H1 (cell line): ENCODE measurements at regions not wholly inside any gene's neighbourhood (a gene's known extent, or its start where the extent isn't known, plus 50 kb on each side); places are given as distances from the start of the nearest gene placed in this dataset.

ENCODE experiments used
- CTCF ChIA-PET: fragments of 300-600 bp; sonication (Branson Sonifier 250); formaldehyde crosslinking; loops from one replicate; lab custom pipeline; 2021; ENCODE audit not compliant: partially characterized antibody; lab: Charles Lee
- POLR2A ChIA-PET: fragments of 300-600 bp; sonication (Branson Sonifier 250); formaldehyde crosslinking; loops from one replicate; lab custom pipeline; 2021; ENCODE audit warnings: inconsistent platforms; ENCODE audit not compliant: partially characterized antibody; lab: Charles Lee
- DNase-seq, 2 experiments: peaks; one replicate each; pipeline versions ENCODE4 v3.0.0 to v3.0.0-alpha.2; 2010 to 2022; ENCODE audit warnings: low spot score in 2 of 2, low read depth in 1 of 2, mixed read lengths in 1 of 2
- FAIRE-seq: peaks from 2 replicates; lab custom pipeline; 2011; peaks lifted over from hg19 to GRCh38; lab: Jason Lieb, UNC
- H2AFZ ChIP-seq: 2 replicates; pipeline ENCODE4 v1.8.1; 2012; ENCODE audit warnings: low read length, inconsistent platforms
- H2AK5ac ChIP-seq: 2 replicates; pipeline ENCODE4 v1.6.1; 2013; ENCODE audit warnings: low read depth, low read length
- H2BK120ac ChIP-seq: replicated peaks from 2 replicates; pipeline ENCODE3; 2013; ENCODE audit warnings: low read depth, low read length, inconsistent platforms
- H2BK12ac ChIP-seq: 2 replicates; pipeline ENCODE4 v1.6.1; 2013; ENCODE audit warnings: low read depth, low read length
- H2BK15ac ChIP-seq: 2 replicates; pipeline ENCODE4 v1.6.1; 2013; ENCODE audit warnings: low read length
- H2BK20ac ChIP-seq: 2 replicates; pipeline ENCODE4 v1.6.1; 2013; ENCODE audit warnings: low read length
- H2BK5ac ChIP-seq: 2 replicates; pipeline ENCODE4 v1.6.1; 2013; ENCODE audit warnings: low read depth, low read length
- H3K14ac ChIP-seq: 2 replicates; pipeline ENCODE4 v1.6.1; 2013; ENCODE audit warnings: inconsistent platforms; ENCODE audit not compliant: insufficient read length
- H3K18ac ChIP-seq: 2 replicates; pipeline ENCODE4 v1.6.1; 2013; ENCODE audit warnings: low read length; ENCODE audit errors: extremely low read depth
- H3K23ac ChIP-seq: 2 replicates; pipeline ENCODE4 v1.6.1; 2013; ENCODE audit warnings: inconsistent platforms; ENCODE audit not compliant: insufficient read length
- H3K23me2 ChIP-seq: 2 replicates; pipeline ENCODE4 v1.6.1; 2013; ENCODE audit warnings: low read depth, low read length
- H3K27ac ChIP-seq: 2 replicates; pipeline ENCODE4 v1.6.1; 2011; ENCODE audit warnings: low read depth, low read length, inconsistent platforms
- H3K27me3 ChIP-seq, 4 experiments: replicated peaks in 1 of 4; 1 replicate in 1 of 4; 2 replicates in 3 of 4; pipeline versions ENCODE4 v1.6.1 to v1.8.1; 2011 to 2013; ENCODE audit warnings: low read length in 3 of 4, mild to moderate bottlenecking in 3 of 4, inconsistent platforms in 2 of 4, mixed read lengths in 2 of 4, moderate library complexity in 1 of 4; ENCODE audit not compliant: control insufficient read depth in 3 of 4, insufficient read depth in 3 of 4; ENCODE audit errors: extremely low read depth in 1 of 4
- H3K36me3 ChIP-seq, 4 experiments: 2 replicates each; pipeline versions ENCODE4 v1.6.1 to v1.8.1; 2011 to 2013; ENCODE audit warnings: mild to moderate bottlenecking in 4 of 4, low read length in 3 of 4, moderate library complexity in 2 of 4, control low read depth in 1 of 4, inconsistent platforms in 1 of 4; ENCODE audit not compliant: insufficient read depth in 4 of 4, control insufficient read depth in 2 of 4
- H3K4ac ChIP-seq: replicated peaks from 2 replicates; pipeline ENCODE3; 2013; ENCODE audit warnings: low read length, low read depth, mixed read lengths, inconsistent platforms; ENCODE audit not compliant: insufficient read length
- H3K4me1 ChIP-seq, 4 experiments: replicated peaks in 1 of 4; 1 replicate in 1 of 4; 2 replicates in 3 of 4; pipeline versions ENCODE4 v1.6.1 to v1.8.1; 2011 to 2013; ENCODE audit warnings: low read length in 3 of 4, inconsistent platforms in 2 of 4, mixed read lengths in 1 of 4; ENCODE audit not compliant: insufficient read depth in 4 of 4, control insufficient read depth in 3 of 4
- H3K4me2 ChIP-seq, 2 experiments: 2 replicates each; pipeline versions ENCODE4 v1.6.1 to v1.8.1; 2011 to 2013; ENCODE audit warnings: low read depth in 2 of 2, low read length in 2 of 2, control low read depth in 1 of 2, inconsistent platforms in 1 of 2, mild to moderate bottlenecking in 1 of 2; ENCODE audit not compliant: insufficient read depth in 1 of 2
- H3K4me3 ChIP-seq, 4 experiments: fragments of 200-600, 300-600 bp in 1 of 4; sonication (generic), shearing (Covaris generic), sonication (Bioruptor Twin) in 1 of 4; 2 replicates each; pipeline versions ENCODE4 v1.5.1 to v1.8.1; 2011 to 2016; ENCODE audit warnings: low read length in 4 of 4, low read depth in 3 of 4, control low read depth in 2 of 4, inconsistent platforms in 2 of 4, mild to moderate bottlenecking in 2 of 4, mixed read lengths in 1 of 4, moderate library complexity in 1 of 4; ENCODE audit not compliant: insufficient read depth in 2 of 4; ENCODE audit errors: extremely low read depth in 1 of 4
- H3K56ac ChIP-seq: replicated peaks from 2 replicates; pipeline ENCODE3; 2013; ENCODE audit warnings: low read depth, mild to moderate bottlenecking, mixed read lengths, low read length, inconsistent platforms; ENCODE audit not compliant: insufficient read length
- H3K79me1 ChIP-seq: 2 replicates; pipeline ENCODE4 v1.6.1; 2013; ENCODE audit warnings: low read depth, low read length, control low read depth
- H3K79me2 ChIP-seq, 2 experiments: 2 replicates each; pipeline versions ENCODE4 v1.6.1 to v1.8.1; 2012 to 2013; ENCODE audit warnings: low read length in 2 of 2, mild to moderate bottlenecking in 2 of 2, inconsistent platforms in 1 of 2; ENCODE audit not compliant: insufficient read depth in 2 of 2, control insufficient read depth in 1 of 2
- H3K9ac ChIP-seq, 4 experiments: replicated peaks in 1 of 4; 1 replicate in 1 of 4; 2 replicates in 3 of 4; pipeline versions ENCODE4 v1.6.1 to v1.8.1; 2011 to 2013; ENCODE audit warnings: low read depth in 3 of 4, low read length in 3 of 4, control low read depth in 2 of 4, mild to moderate bottlenecking in 2 of 4, moderate library complexity in 2 of 4, inconsistent platforms in 1 of 4; ENCODE audit errors: extremely low read depth in 1 of 4
- H3K9me3 ChIP-seq, 2 experiments: 2 replicates each; pipeline versions ENCODE4 v1.6.1 to v1.8.1; 2012 to 2013; ENCODE audit warnings: mild to moderate bottlenecking in 2 of 2, moderate library complexity in 2 of 2, control low read depth in 1 of 2, inconsistent platforms in 1 of 2, low read depth in 1 of 2, low read length in 1 of 2, mixed read lengths in 1 of 2; ENCODE audit not compliant: insufficient read depth in 2 of 2
- H4K20me1 ChIP-seq, 2 experiments: replicated peaks in 1 of 2; 2 replicates each; pipeline versions ENCODE3 to v1.8.1; 2011 to 2013; ENCODE audit warnings: inconsistent platforms in 2 of 2, low read length in 2 of 2, mild to moderate bottlenecking in 1 of 2; ENCODE audit not compliant: insufficient read depth in 2 of 2, control insufficient read depth in 1 of 2
- H4K5ac ChIP-seq: 2 replicates; pipeline ENCODE4 v1.6.1; 2013; ENCODE audit warnings: low read length, low read depth, mixed read lengths, inconsistent platforms; ENCODE audit not compliant: insufficient read length
- H4K8ac ChIP-seq: 2 replicates; pipeline ENCODE4 v1.8.0; 2013; ENCODE audit warnings: mild to moderate bottlenecking, moderate library complexity, low read length, inconsistent platforms; ENCODE audit not compliant: insufficient read depth; ENCODE audit errors: extremely low read depth
- H4K91ac ChIP-seq: replicated peaks from 2 replicates; pipeline ENCODE3; 2013; ENCODE audit warnings: low read length, mixed read lengths, inconsistent platforms; ENCODE audit not compliant: insufficient read length
- EP300 ChIP-seq, 2 experiments: IDR thresholded peaks; 1 replicate in 1 of 2; 2 replicates in 1 of 2; pipeline ENCODE4 v1.6.1; 2011 to 2012; ENCODE audit warnings: low read depth in 2 of 2, low read length in 2 of 2, mild to moderate bottlenecking in 2 of 2, borderline replicate concordance in 1 of 2, inconsistent platforms in 1 of 2, moderate library complexity in 1 of 2
- KDM1A ChIP-seq: fragments of 200-600, 300-600 bp; sonication (generic); IDR thresholded peaks from 2 replicates; pipeline ENCODE4 v1.7.1; 2016; ENCODE audit warnings: mild to moderate bottlenecking, low read length, borderline replicate concordance
- RXRA ChIP-seq: IDR thresholded peaks from 2 replicates; pipeline ENCODE4 v1.6.1; 2011; ENCODE audit warnings: low read depth, mild to moderate bottlenecking, low read length, moderate library complexity; ENCODE audit not compliant: insufficient read depth
- SIRT6 ChIP-seq: IDR thresholded peaks from one replicate; pipeline ENCODE4 v1.7.1; 2012; ENCODE audit warnings: low read length, inconsistent platforms
- SIX5 ChIP-seq: IDR thresholded peaks from 2 replicates; pipeline ENCODE4 v1.6.1; 2011; ENCODE audit warnings: mild to moderate bottlenecking, low read depth, low read length
- TAF1 ChIP-seq: IDR thresholded peaks from 2 replicates; pipeline ENCODE4 v1.6.1; 2011; ENCODE audit warnings: mild to moderate bottlenecking, low read depth, low read length
- WGBS, 2 experiments: shearing (Covaris generic) in 1 of 2; methylation state at CpG; one replicate each; pipeline versions ENCODE4 v1.1.6 to v1.1.7; 2013 to 2015; ENCODE audit warnings: low lambda C conversion rate in 2 of 2, mixed read lengths in 2 of 2, inconsistent platforms in 1 of 2, low coverage in 1 of 2, missing lambda C conversion rate in 1 of 2; ENCODE audit not compliant: insufficient replicate concordance in 2 of 2, insufficient coverage in 1 of 2, insufficient read length in 1 of 2; ENCODE audit errors: extremely low coverage in 1 of 2, missing lambda C conversion rate in 1 of 2; 5-methylcytosine and 5-hydroxymethylcytosine counted together
- TF ChIP-seq, protein P1 (sequence below): IDR thresholded peaks from 2 replicates; pipeline ENCODE4 v1.6.1; 2012; ENCODE audit warnings: inconsistent platforms

DNA sequence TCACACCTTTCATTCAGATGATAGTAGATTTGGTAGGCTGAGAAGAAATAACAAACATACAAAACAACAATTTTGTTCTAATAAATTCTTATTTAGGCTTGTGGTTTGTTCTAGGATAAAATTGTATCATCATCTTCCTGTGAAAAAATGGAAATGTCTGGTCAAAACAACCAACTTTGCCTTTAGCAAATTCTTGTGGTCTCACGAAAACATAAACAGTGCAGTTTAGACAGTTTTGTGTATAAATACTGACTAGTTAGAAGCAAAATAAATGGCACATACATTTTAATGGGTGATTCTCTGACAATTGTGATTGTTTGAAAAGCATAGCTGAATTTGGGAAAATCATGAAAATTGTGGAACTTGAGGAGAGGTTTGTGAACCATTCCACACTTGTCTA, 180.1 kb downstream of the TDRD15 start:
- Histone ChIP-seq H3K27ac (no peak overlapping the region), H3K56ac (no peak overlapping the region), H3K23me2 (no peaks in the 10 kb centered on the region), H2BK120ac (no peak overlapping the region), H4K5ac (no peak overlapping the region), H3K27me3 (no peaks in the 10 kb centered on the region), H3K79me1 (no peaks in the 10 kb centered on the region), H3K18ac (no peak overlapping the region), H2AFZ (no peak overlapping the region), H3K79me2 (no peaks in the 10 kb centered on the region), H3K4me2 (no peak overlapping the region), H2BK15ac (no peak overlapping the region), H2BK20ac (no peak overlapping the region), H4K91ac (no peak overlapping the region), H4K8ac (no peak overlapping the region), H3K36me3 (no peaks in the 10 kb centered on the region), H3K23ac (no peak overlapping the region), H2AK5ac (no peak overlapping the region), H3K4me3 (no peak overlapping the region), H3K9me3 (no peaks in the 10 kb centered on the region), H3K9ac (no peak overlapping the region), H3K4ac (no peak overlapping the region), H4K20me1 (no peaks in the 10 kb centered on the region), H3K14ac (no peak overlapping the region), H2BK5ac (no peak overlapping the region), H3K4me1 (no peaks in the 10 kb centered on the region), H2BK12ac (no peak overlapping the region)
- FAIRE-seq: no peak
- ChIA-PET POLR2A (no interaction called here), CTCF (interaction anchor here (0.7 to 3.8 kb wide), 2 partner anchors 13 to 108 kb away, joined by 3 to 33 read pairs; no protein-coding TSS in a partner anchor)
- WGBS, 2 experiments: 82% methylated on average over 1 of the region's 1 CpG; no CpG with 5 or more reads in 1 of the 2 experiments
- no peak for DNase-seq
- TF ChIP-seq SIX5 (no peak), KDM1A (no peak), RXRA (no peak), SIRT6 (no peak), EP300 (IDR thresholded peaks at IDR 0.05; ENCODE audit: borderline replicate concordance in 1 of 2, low read depth in 2 of 2, low read length in 2 of 2) (no peak), TAF1 (no peak)
- TF ChIP-seq, protein P1, sequence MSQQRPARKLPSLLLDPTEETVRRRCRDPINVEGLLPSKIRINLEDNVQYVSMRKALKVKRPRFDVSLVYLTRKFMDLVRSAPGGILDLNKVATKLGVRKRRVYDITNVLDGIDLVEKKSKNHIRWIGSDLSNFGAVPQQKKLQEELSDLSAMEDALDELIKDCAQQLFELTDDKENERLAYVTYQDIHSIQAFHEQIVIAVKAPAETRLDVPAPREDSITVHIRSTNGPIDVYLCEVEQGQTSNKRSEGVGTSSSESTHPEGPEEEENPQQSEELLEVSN: no peak
